CD4-positive, CD25-positive, alpha-beta regulatory T cell (primary cell): ENCODE measurements at regions not wholly inside any gene's neighbourhood (a gene's known extent, or its start where the extent isn't known, plus 50 kb on each side); places are given as distances from the start of the nearest gene placed in this dataset.

Source experiments
- ATAC-seq, 2 donors: fragments of 150-1000 bp; cut with Tn5 transposase; one replicate each; pipeline ENCODE4 v1.10.0; 2021; ENCODE audit warnings: low read depth in 2 of 2, moderate number of reproducible peaks in 2 of 2, moderate library complexity in 1 of 2
- DNase-seq, 3 donors: peaks; one replicate each; pipeline versions ENCODE4 v3.0.0 to v3.0.0-alpha.2; 2012 to 2022; ENCODE audit warnings: mixed read lengths in 1 of 3
- H3K27ac ChIP-seq: one replicate; pipeline ENCODE4 v1.7.0; 2013; ENCODE audit warnings: mild to moderate bottlenecking, low read length; ENCODE audit not compliant: insufficient read depth, poor library complexity, severe bottlenecking
- H3K27me3 ChIP-seq: one replicate; pipeline ENCODE4 v1.7.0; 2013; ENCODE audit warnings: low read length; ENCODE audit not compliant: control insufficient read depth, insufficient read depth
- H3K36me3 ChIP-seq: one replicate; pipeline ENCODE4 v1.7.0; 2013; ENCODE audit warnings: mild to moderate bottlenecking, low read length, moderate library complexity; ENCODE audit not compliant: control insufficient read depth, insufficient read depth
- H3K4me1 ChIP-seq: 2 replicates; pipeline ENCODE4 v1.7.0; 2013; ENCODE audit warnings: mild to moderate bottlenecking, low read length; ENCODE audit not compliant: insufficient read depth, control insufficient read depth, poor library complexity, severe bottlenecking
- H3K4me3 ChIP-seq: one replicate; pipeline ENCODE4 v1.7.0; 2013; ENCODE audit warnings: low read depth, mild to moderate bottlenecking, low read length, moderate library complexity
- H3K9me3 ChIP-seq, 2 experiments: 1 replicate in 1 of 2; 2 replicates in 1 of 2; pipeline ENCODE4 v1.7.0; 2013; ENCODE audit warnings: low read length in 2 of 2, mild to moderate bottlenecking in 1 of 2, moderate library complexity in 1 of 2; ENCODE audit not compliant: control insufficient read depth in 2 of 2
- H3K27ac Mint-ChIP-seq, 3 donors: one replicate each; pipeline ENCODE4 v1.8.0; 2020 to 2022; ENCODE audit warnings: mild to moderate bottlenecking in 3 of 3, mixed read lengths in 3 of 3, moderate library complexity in 2 of 3
- H3K27me3 Mint-ChIP-seq: one replicate; pipeline ENCODE4 v1.8.0; 2022; ENCODE audit warnings: mild to moderate bottlenecking, mixed read lengths
- H3K36me3 Mint-ChIP-seq: one replicate; pipeline ENCODE4 v1.8.0; 2020; ENCODE audit warnings: mixed read lengths
- H3K4me1 Mint-ChIP-seq, 4 donors: one replicate each; pipeline ENCODE4 v1.8.0; 2020 to 2022; ENCODE audit warnings: mixed read lengths in 4 of 4, mild to moderate bottlenecking in 1 of 4
- H3K4me3 Mint-ChIP-seq, 4 donors: one replicate each; pipeline ENCODE4 v1.8.0; 2020 to 2022; ENCODE audit warnings: mild to moderate bottlenecking in 4 of 4, mixed read lengths in 4 of 4, moderate library complexity in 3 of 4
- H3K9me3 Mint-ChIP-seq, 7 donors: one replicate each; pipeline ENCODE4 v1.8.0; 2020 to 2022; ENCODE audit warnings: mixed read lengths in 7 of 7, mild to moderate bottlenecking in 3 of 7, moderate library complexity in 2 of 7

GRCh38 chr1:22365331-22366295 is 86.0 kb upstream of the ZBTB40 start:
- Histone ChIP-seq H3K4me3 (no peak overlapping the region), H3K4me1 (no peaks in the 10 kb centered on the region), H3K27me3 (peaks cover 3% of the 10 kb centered on the region), H3K27ac (no peak overlapping the region), H3K9me3 (no peaks in the 10 kb centered on the region), H3K36me3 (no peaks in the 10 kb centered on the region)
- no peak overlapping the region for H3K4me3 Mint-ChIP-seq
- no peak overlapping the region for H3K27ac Mint-ChIP-seq
- peaks cover 22% of the 10 kb centered on the region for H3K27me3 Mint-ChIP-seq
- DNase-seq = no peak
- no peaks in the 10 kb centered on the region for H3K9me3 Mint-ChIP-seq
- ATAC-seq = no peak
- H3K36me3 Mint-ChIP-seq = no peaks in the 10 kb centered on the region
- no peaks in the 10 kb centered on the region for H3K4me1 Mint-ChIP-seq

DNA sequence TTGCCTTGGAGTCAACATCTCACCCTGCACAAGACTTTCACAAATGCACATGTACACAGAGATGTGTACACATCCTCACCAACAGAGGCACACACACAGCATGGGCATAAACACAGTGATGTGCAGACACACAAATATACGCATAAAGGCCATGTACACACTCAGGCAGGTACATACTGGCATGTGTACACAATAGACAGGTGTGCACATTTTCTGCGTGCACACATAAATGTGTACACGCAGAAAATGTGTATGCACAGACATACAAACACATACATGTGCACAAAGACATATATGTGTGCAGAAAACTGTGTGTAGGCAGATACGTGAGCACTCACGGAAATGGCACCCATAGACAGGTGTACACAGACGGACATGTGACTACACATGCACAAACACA is 85.3 kb upstream of the ZBTB40 start:
- no peak for DNase-seq
- Mint-ChIP-seq H3K36me3 (no peaks in the 10 kb centered on the region), H3K4me1 (no peaks in the 10 kb centered on the region), H3K27me3 (peaks cover 22% of the 10 kb centered on the region), H3K27ac (no peak overlapping the region), H3K4me3 (no peak overlapping the region), H3K9me3 (no peaks in the 10 kb centered on the region)
- Histone ChIP-seq H3K27me3 (peaks cover 3% of the 10 kb centered on the region), H3K27ac (no peak overlapping the region), H3K4me1 (no peaks in the 10 kb centered on the region), H3K36me3 (no peaks in the 10 kb centered on the region), H3K9me3 (no peaks in the 10 kb centered on the region), H3K4me3 (no peak overlapping the region)
- no peak for ATAC-seq

DNA sequence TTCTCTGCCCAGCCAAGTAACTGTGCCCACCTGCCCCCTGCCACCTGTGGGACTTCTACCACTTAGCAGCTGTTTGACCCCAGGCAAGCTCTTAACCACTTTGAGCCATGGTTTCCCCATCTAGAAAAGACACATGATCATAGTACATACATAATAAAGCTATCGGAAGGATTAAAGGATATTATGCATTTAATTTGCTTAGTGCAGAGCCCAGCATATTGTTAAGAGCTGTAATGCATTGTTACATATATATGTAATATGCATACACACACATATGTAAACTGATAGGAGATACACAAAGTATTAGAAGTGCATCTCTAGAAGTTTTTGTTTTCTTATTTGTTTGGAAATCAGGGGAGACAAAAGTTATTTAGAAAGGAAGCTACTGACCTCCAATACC is 83.5 kb upstream of the ZBTB40 start:
- DNase-seq (no peak), ATAC-seq (no peak)
- Histone ChIP-seq H3K27me3 (peaks cover 3% of the 10 kb centered on the region), H3K4me1 (no peaks in the 10 kb centered on the region), H3K36me3 (no peaks in the 10 kb centered on the region), H3K4me3 (no peak overlapping the region), H3K27ac (no peak overlapping the region), H3K9me3 (no peaks in the 10 kb centered on the region)
- no peak overlapping the region for H3K4me3 Mint-ChIP-seq
- peaks cover 0 to 2% (median 0%) of the 10 kb centered on the region in 7 donors for H3K9me3 Mint-ChIP-seq
- peaks cover 22% of the 10 kb centered on the region for H3K27me3 Mint-ChIP-seq
- H3K36me3 Mint-ChIP-seq = no peaks in the 10 kb centered on the region
- no peaks in the 10 kb centered on the region for H3K4me1 Mint-ChIP-seq
- H3K27ac Mint-ChIP-seq = no peak overlapping the region

- no peak overlapping the region for H3K4me3 ChIP-seq
- Mint-ChIP-seq H3K9me3 (peaks cover 0 to 2% (median 0%) of the 10 kb centered on the region in 7 donors), H3K27ac (no peak overlapping the region), H3K4me3 (no peak overlapping the region), H3K27me3 (peaks cover 18% of the 10 kb centered on the region), H3K36me3 (no peaks in the 10 kb centered on the region), H3K4me1 (no peaks in the 10 kb centered on the region)
- DNase-seq (no peak), ATAC-seq (no peak)
- H3K9me3 ChIP-seq = no peaks in the 10 kb centered on the region
- no peaks in the 10 kb centered on the region for H3K36me3 ChIP-seq
- no peaks in the 10 kb centered on the region for H3K4me1 ChIP-seq
- H3K27me3 ChIP-seq = peaks cover 3% of the 10 kb centered on the region
- H3K27ac ChIP-seq = no peak overlapping the region
These were observed 82.1 kb upstream of the ZBTB40 start for GRCh38 chr1:22369294-22370189.

GRCh38 chr1:22370190-22370498 is 81.5 kb upstream of the ZBTB40 start:
- H3K4me3 ChIP-seq = no peak overlapping the region
- peaks cover 3% of the 10 kb centered on the region for H3K27me3 ChIP-seq
- Mint-ChIP-seq H3K27me3 (peaks cover 17% of the 10 kb centered on the region), H3K4me1 (no peaks in the 10 kb centered on the region), H3K27ac (no peak overlapping the region), H3K9me3 (peaks cover 0 to 2% (median 0%) of the 10 kb centered on the region in 7 donors), H3K36me3 (no peaks in the 10 kb centered on the region), H3K4me3 (no peak overlapping the region)
- H3K36me3 ChIP-seq = no peaks in the 10 kb centered on the region
- no peaks in the 10 kb centered on the region for H3K9me3 ChIP-seq
- no peaks in the 10 kb centered on the region for H3K4me1 ChIP-seq
- no peak overlapping the region for H3K27ac ChIP-seq
- ATAC-seq (no peak), DNase-seq (no peak)

DNA sequence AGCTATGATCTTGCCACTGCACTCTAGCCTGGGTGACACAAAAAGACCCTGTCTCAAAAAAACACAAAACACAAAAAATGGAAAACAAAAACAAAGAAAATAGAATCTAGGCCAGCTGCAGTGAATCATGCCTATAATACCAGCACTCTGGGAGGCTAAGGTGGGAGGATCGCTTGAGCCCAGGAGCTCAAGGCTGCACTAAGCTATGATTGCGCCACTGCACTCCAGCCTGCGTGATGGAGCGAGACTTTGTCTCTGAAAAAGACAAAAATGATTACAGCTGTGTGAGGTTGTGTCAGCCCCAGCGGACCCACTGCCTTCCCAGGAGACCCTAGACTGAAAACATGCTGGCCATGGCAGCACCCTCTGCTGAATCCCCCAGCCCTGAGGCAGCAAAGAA is 80.2 kb upstream of the ZBTB40 start:
- Histone ChIP-seq H3K27ac (no peak overlapping the region), H3K27me3 (peaks cover 3% of the 10 kb centered on the region), H3K4me3 (no peak overlapping the region), H3K9me3 (no peaks in the 10 kb centered on the region), H3K36me3 (no peaks in the 10 kb centered on the region), H3K4me1 (no peaks in the 10 kb centered on the region)
- H3K27me3 Mint-ChIP-seq = peaks cover 9% of the 10 kb centered on the region
- no peak overlapping the region for H3K4me3 Mint-ChIP-seq
- no peak for ATAC-seq
- no peaks in the 10 kb centered on the region for H3K36me3 Mint-ChIP-seq
- no peaks in the 10 kb centered on the region for H3K4me1 Mint-ChIP-seq
- H3K9me3 Mint-ChIP-seq = peaks cover 0 to 2% (median 0%) of the 10 kb centered on the region in 7 donors
- no peak for DNase-seq
- H3K27ac Mint-ChIP-seq = no peak overlapping the region

GRCh38 chr1:22373252-22373651 is 78.4 kb upstream of the ZBTB40 start:
- no peak for ATAC-seq
- H3K9me3 Mint-ChIP-seq = peaks cover 0 to 2% (median 0%) of the 10 kb centered on the region in 7 donors

More at GRCh38 chr1:22373252-22373651, 78.4 kb upstream of the ZBTB40 start:
- Histone ChIP-seq H3K4me1 (no peaks in the 10 kb centered on the region), H3K27ac (no peak overlapping the region), H3K4me3 (no peak overlapping the region), H3K27me3 (no peaks in the 10 kb centered on the region), H3K36me3 (no peaks in the 10 kb centered on the region), H3K9me3 (no peaks in the 10 kb centered on the region)
- Mint-ChIP-seq H3K4me3 (no peak overlapping the region), H3K4me1 (no peaks in the 10 kb centered on the region), H3K27ac (no peak overlapping the region), H3K36me3 (no peaks in the 10 kb centered on the region), H3K27me3 (peaks cover 5% of the 10 kb centered on the region)
- DNase-seq = no peak
